ENCODE measurements at regions not wholly inside any gene's neighbourhood (a gene's known extent, or its start where the extent isn't known, plus 50 kb on each side); places are given as distances from the start of the nearest gene placed in this dataset.
A peak's percentile ranks its signal among the peaks of the same experiment; 100 is the strongest.

- TF ChIP-seq, protein P1, sequence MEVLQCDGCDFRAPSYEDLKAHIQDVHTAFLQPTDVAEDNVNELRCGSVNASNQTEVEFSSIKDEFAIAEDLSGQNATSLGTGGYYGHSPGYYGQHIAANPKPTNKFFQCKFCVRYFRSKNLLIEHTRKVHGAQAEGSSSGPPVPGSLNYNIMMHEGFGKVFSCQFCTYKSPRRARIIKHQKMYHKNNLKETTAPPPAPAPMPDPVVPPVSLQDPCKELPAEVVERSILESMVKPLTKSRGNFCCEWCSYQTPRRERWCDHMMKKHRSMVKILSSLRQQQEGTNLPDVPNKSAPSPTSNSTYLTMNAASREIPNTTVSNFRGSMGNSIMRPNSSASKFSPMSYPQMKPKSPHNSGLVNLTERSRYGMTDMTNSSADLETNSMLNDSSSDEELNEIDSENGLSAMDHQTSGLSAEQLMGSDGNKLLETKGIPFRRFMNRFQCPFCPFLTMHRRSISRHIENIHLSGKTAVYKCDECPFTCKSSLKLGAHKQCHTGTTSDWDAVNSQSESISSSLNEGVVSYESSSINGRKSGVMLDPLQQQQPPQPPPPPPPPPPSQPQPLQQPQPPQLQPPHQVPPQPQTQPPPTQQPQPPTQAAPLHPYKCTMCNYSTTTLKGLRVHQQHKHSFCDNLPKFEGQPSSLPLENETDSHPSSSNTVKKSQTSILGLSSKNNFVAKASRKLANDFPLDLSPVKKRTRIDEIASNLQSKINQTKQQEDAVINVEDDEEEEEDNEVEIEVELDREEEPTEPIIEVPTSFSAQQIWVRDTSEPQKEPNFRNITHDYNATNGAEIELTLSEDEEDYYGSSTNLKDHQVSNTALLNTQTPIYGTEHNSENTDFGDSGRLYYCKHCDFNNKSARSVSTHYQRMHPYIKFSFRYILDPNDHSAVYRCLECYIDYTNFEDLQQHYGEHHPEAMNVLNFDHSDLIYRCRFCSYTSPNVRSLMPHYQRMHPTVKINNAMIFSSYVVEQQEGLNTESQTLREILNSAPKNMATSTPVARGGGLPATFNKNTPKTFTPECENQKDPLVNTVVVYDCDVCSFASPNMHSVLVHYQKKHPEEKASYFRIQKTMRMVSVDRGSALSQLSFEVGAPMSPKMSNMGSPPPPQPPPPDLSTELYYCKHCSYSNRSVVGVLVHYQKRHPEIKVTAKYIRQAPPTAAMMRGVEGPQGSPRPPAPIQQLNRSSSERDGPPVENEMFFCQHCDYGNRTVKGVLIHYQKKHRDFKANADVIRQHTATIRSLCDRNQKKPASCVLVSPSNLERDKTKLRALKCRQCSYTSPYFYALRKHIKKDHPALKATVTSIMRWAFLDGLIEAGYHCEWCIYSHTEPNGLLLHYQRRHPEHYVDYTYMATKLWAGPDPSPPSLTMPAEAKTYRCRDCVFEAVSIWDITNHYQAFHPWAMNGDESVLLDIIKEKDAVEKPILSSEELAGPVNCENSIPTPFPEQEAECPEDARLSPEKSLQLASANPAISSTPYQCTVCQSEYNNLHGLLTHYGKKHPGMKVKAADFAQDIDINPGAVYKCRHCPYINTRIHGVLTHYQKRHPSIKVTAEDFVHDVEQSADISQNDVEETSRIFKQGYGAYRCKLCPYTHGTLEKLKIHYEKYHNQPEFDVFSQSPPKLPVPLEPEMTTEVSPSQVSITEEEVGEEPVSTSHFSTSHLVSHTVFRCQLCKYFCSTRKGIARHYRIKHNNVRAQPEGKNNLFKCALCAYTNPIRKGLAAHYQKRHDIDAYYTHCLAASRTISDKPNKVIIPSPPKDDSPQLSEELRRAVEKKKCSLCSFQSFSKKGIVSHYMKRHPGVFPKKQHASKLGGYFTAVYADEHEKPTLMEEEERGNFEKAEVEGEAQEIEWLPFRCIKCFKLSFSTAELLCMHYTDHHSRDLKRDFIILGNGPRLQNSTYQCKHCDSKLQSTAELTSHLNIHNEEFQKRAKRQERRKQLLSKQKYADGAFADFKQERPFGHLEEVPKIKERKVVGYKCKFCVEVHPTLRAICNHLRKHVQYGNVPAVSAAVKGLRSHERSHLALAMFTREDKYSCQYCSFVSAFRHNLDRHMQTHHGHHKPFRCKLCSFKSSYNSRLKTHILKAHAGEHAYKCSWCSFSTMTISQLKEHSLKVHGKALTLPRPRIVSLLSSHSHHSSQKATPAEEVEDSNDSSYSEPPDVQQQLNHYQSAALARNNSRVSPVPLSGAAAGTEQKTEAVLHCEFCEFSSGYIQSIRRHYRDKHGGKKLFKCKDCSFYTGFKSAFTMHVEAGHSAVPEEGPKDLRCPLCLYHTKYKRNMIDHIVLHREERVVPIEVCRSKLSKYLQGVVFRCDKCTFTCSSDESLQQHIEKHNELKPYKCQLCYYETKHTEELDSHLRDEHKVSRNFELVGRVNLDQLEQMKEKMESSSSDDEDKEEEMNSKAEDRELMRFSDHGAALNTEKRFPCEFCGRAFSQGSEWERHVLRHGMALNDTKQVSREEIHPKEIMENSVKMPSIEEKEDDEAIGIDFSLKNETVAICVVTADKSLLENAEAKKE (CRISPR knock-in tag; IDR thresholded peaks at IDR 0.05) = no peak
- no peak for TF ChIP-seq POLR2AphosphoS5 (IDR thresholded peaks at IDR 0.05; ENCODE audit: low read depth)
Measured at GRCh38 chr6:74130641-74131040, 434.6 kb downstream of the CD109 start (continued).

- Histone ChIP-seq H3K4me1 (ENCODE audit: insufficient read depth) (no peaks in the 10 kb centered on the region), H2AFZ (peak overlapping the region; percentile 32; the same call in 1 of the 2 replicates), H3K4me3 (no peak overlapping the region), H3F3A (replicated peaks; ENCODE audit: low read depth) (no peaks in the 10 kb centered on the region), H3K36me3 (ENCODE audit: insufficient read depth) (no peaks in the 10 kb centered on the region), H3K79me2 (replicated peaks; ENCODE audit: insufficient read depth) (no peaks in the 10 kb centered on the region), H3K27me3 (ENCODE audit: insufficient read depth) (no peaks in the 10 kb centered on the region), H3K27ac (ENCODE audit: low read depth) (no peak overlapping the region), H4K20me1 (replicated peaks; ENCODE audit: insufficient read depth) (no peaks in the 10 kb centered on the region), H3K4me2 (no peak overlapping the region), H3K9me2 (ENCODE audit: insufficient read depth) (no peaks in the 10 kb centered on the region)
- no peak overlapping the region for H3K27ac Mint-ChIP-seq
- no peaks in the 10 kb centered on the region for H3K9me3 Mint-ChIP-seq
- H3K4me1 Mint-ChIP-seq = no peaks in the 10 kb centered on the region
- ATAC-seq = no peak
- no peak overlapping the region for H3K4me3 Mint-ChIP-seq
- no peaks in the 10 kb centered on the region for H3K36me3 Mint-ChIP-seq (ENCODE audit: low read depth)
- H3K27me3 Mint-ChIP-seq (ENCODE audit: insufficient read depth, low read depth, poor library complexity) = peaks cover 3% of the 10 kb centered on the region
- DNase-seq (ENCODE audit: low spot score) = no peak
- TF ChIP-seq STAT1 (IDR thresholded peaks at IDR 0.05; ENCODE audit: unreplicated experiment) (no peak), EZH2phosphoT487 (IDR thresholded peaks at IDR 0.05; ENCODE audit: unreplicated experiment) (no peak), POLR2AphosphoS5 (IDR thresholded peaks at IDR 0.05; ENCODE audit: low read depth) (no peak), EZH2 (IDR thresholded peaks at IDR 0.05; ENCODE audit: low read depth, unreplicated experiment) (no peak), CREB1 (CRISPR knock-in tag; IDR thresholded peaks at IDR 0.05; ENCODE audit: low read depth) (no peak), NANOG (IDR thresholded peaks at IDR 0.05; ENCODE audit: borderline replicate concordance) (no peak), ZNF114 (CRISPR knock-in tag; IDR thresholded peaks at IDR 0.05) (no peak)
- TF ChIP-seq, protein P2, sequence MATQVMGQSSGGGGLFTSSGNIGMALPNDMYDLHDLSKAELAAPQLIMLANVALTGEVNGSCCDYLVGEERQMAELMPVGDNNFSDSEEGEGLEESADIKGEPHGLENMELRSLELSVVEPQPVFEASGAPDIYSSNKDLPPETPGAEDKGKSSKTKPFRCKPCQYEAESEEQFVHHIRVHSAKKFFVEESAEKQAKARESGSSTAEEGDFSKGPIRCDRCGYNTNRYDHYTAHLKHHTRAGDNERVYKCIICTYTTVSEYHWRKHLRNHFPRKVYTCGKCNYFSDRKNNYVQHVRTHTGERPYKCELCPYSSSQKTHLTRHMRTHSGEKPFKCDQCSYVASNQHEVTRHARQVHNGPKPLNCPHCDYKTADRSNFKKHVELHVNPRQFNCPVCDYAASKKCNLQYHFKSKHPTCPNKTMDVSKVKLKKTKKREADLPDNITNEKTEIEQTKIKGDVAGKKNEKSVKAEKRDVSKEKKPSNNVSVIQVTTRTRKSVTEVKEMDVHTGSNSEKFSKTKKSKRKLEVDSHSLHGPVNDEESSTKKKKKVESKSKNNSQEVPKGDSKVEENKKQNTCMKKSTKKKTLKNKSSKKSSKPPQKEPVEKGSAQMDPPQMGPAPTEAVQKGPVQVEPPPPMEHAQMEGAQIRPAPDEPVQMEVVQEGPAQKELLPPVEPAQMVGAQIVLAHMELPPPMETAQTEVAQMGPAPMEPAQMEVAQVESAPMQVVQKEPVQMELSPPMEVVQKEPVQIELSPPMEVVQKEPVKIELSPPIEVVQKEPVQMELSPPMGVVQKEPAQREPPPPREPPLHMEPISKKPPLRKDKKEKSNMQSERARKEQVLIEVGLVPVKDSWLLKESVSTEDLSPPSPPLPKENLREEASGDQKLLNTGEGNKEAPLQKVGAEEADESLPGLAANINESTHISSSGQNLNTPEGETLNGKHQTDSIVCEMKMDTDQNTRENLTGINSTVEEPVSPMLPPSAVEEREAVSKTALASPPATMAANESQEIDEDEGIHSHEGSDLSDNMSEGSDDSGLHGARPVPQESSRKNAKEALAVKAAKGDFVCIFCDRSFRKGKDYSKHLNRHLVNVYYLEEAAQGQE (IDR thresholded peaks at IDR 0.05; ENCODE audit: unreplicated experiment) = no peak
- TF ChIP-seq, protein P3, sequence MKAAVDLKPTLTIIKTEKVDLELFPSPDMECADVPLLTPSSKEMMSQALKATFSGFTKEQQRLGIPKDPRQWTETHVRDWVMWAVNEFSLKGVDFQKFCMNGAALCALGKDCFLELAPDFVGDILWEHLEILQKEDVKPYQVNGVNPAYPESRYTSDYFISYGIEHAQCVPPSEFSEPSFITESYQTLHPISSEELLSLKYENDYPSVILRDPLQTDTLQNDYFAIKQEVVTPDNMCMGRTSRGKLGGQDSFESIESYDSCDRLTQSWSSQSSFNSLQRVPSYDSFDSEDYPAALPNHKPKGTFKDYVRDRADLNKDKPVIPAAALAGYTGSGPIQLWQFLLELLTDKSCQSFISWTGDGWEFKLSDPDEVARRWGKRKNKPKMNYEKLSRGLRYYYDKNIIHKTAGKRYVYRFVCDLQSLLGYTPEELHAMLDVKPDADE (IDR thresholded peaks at IDR 0.05) = no peak
- TF ChIP-seq, protein P4, sequence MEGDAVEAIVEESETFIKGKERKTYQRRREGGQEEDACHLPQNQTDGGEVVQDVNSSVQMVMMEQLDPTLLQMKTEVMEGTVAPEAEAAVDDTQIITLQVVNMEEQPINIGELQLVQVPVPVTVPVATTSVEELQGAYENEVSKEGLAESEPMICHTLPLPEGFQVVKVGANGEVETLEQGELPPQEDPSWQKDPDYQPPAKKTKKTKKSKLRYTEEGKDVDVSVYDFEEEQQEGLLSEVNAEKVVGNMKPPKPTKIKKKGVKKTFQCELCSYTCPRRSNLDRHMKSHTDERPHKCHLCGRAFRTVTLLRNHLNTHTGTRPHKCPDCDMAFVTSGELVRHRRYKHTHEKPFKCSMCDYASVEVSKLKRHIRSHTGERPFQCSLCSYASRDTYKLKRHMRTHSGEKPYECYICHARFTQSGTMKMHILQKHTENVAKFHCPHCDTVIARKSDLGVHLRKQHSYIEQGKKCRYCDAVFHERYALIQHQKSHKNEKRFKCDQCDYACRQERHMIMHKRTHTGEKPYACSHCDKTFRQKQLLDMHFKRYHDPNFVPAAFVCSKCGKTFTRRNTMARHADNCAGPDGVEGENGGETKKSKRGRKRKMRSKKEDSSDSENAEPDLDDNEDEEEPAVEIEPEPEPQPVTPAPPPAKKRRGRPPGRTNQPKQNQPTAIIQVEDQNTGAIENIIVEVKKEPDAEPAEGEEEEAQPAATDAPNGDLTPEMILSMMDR (conservative IDR thresholded peaks at IDR 0.05; ENCODE audit: low read depth in 2 of 2) = no peak
Measured at GRCh38 chr6:74128536-74128935, 432.5 kb downstream of the CD109 start.

All from GM23338 (cell line).